ENCODE measurements at regions not wholly inside any gene's neighbourhood (a gene's known extent, or its start where the extent isn't known, plus 50 kb on each side); places are given as distances from the start of the nearest gene placed in this dataset.

GRCh38 chr2:171238946-171239345 lies 78.3 kb upstream of the TLK1 start:
- Histone ChIP-seq H3K27me3 (ENCODE audit: insufficient read depth, low read depth, severe bottlenecking) (no peaks in the 10 kb centered on the region), H3K36me3 (no peaks in the 10 kb centered on the region), H3K27ac (no peak overlapping the region), H3K9me3 (ENCODE audit: severe bottlenecking) (no peaks in the 10 kb centered on the region), H3K4me3 (ENCODE audit: low read depth, low read length) (no peak overlapping the region)
- no peak for TF ChIP-seq CTCF (IDR thresholded peaks at IDR 0.05; ENCODE audit: low read depth, low read length)
- DNase-seq, result no peak

GRCh38 chr2:171237751-171238505 lies 77.2 kb upstream of the TLK1 start:
- no peak for TF ChIP-seq CTCF (IDR thresholded peaks at IDR 0.05; ENCODE audit: low read depth, low read length)
- no peak for DNase-seq
- H3K4me3 ChIP-seq (ENCODE audit: low read depth, low read length), result no peak overlapping the region
- no peaks in the 10 kb centered on the region for H3K9me3 ChIP-seq (ENCODE audit: severe bottlenecking)
- no peaks in the 10 kb centered on the region for H3K36me3 ChIP-seq
- no peak overlapping the region for H3K27ac ChIP-seq
- no peaks in the 10 kb centered on the region for H3K27me3 ChIP-seq (ENCODE audit: insufficient read depth, low read depth, severe bottlenecking)

GRCh38 chr2:171235262-171235881 lies 74.7 kb upstream of the TLK1 start:
- no peak overlapping the region for H3K27ac ChIP-seq
- no peak for DNase-seq
- no peaks in the 10 kb centered on the region for H3K27me3 ChIP-seq (ENCODE audit: insufficient read depth, low read depth, severe bottlenecking)
- H3K36me3 ChIP-seq, result no peaks in the 10 kb centered on the region
- TF ChIP-seq CTCF (IDR thresholded peaks at IDR 0.05; ENCODE audit: low read depth, low read length), result no peak
- H3K9me3 ChIP-seq (ENCODE audit: severe bottlenecking), result no peaks in the 10 kb centered on the region
- no peak overlapping the region for H3K4me3 ChIP-seq (ENCODE audit: low read depth, low read length)

GRCh38 chr2:171230176-171230575 lies 69.5 kb upstream of the TLK1 start:
- no peak overlapping the region for H3K27ac ChIP-seq
- no peaks in the 10 kb centered on the region for H3K27me3 ChIP-seq (ENCODE audit: insufficient read depth, low read depth, severe bottlenecking)
- H3K4me3 ChIP-seq (ENCODE audit: low read depth, low read length), result no peak overlapping the region
- H3K36me3 ChIP-seq, result no peaks in the 10 kb centered on the region
- DNase-seq, result no peak
- no peaks in the 10 kb centered on the region for H3K9me3 ChIP-seq (ENCODE audit: severe bottlenecking)
- no peak for TF ChIP-seq CTCF (IDR thresholded peaks at IDR 0.05; ENCODE audit: low read depth, low read length)

GRCh38 chr2:171228826-171229225 lies 68.1 kb upstream of the TLK1 start:
- TF ChIP-seq CTCF (IDR thresholded peaks at IDR 0.05; ENCODE audit: low read depth, low read length), result no peak
- DNase-seq, result no peak
- Histone ChIP-seq H3K27me3 (ENCODE audit: insufficient read depth, low read depth, severe bottlenecking) (no peaks in the 10 kb centered on the region), H3K9me3 (ENCODE audit: severe bottlenecking) (peaks cover 4% of the 10 kb centered on the region), H3K27ac (no peak overlapping the region), H3K4me3 (ENCODE audit: low read depth, low read length) (no peak overlapping the region), H3K36me3 (no peaks in the 10 kb centered on the region)
